ENCODE measurements at regions not wholly inside any gene's neighbourhood (a gene's known extent, or its start where the extent isn't known, plus 50 kb on each side); places are given as distances from the start of the nearest gene placed in this dataset.

- intact Hi-C loops (cut with micrococcal nuclease; ENCODE audit: unreplicated experiment), result no loop called here
- Mint-ChIP-seq H3K27me3 (ENCODE audit: insufficient read depth, unreplicated experiment) (peaks cover 10% of the 10 kb centered on the region), H3K4me3 (ENCODE audit: unreplicated experiment) (no peak overlapping the region), H3K9me3 (ENCODE audit: unreplicated experiment) (no peaks in the 10 kb centered on the region), H3K27ac (ENCODE audit: unreplicated experiment) (no peak overlapping the region), H3K4me1 (ENCODE audit: low read depth, unreplicated experiment) (peaks cover 7% of the 10 kb centered on the region), H3K36me3 (ENCODE audit: insufficient read depth, unreplicated experiment) (no peaks in the 10 kb centered on the region)
- no peaks in the 10 kb centered on the region for H3K9me3 ChIP-seq
- TF ChIP-seq CTCF (IDR thresholded peaks at IDR 0.05; ENCODE audit: insufficient read depth in 1 of 2, low read depth in 1 of 2, low read length in 1 of 2, severe bottlenecking in 1 of 2, unreplicated experiment in 1 of 2), result no peak
- CTCF ChIA-PET, result no interaction called here
- no peaks in the 10 kb centered on the region for H3K4me1 ChIP-seq
- H3K36me3 ChIP-seq (ENCODE audit: control insufficient read depth, insufficient read depth, low read length), result no peaks in the 10 kb centered on the region
- POLR2A ChIA-PET, result no interaction called here
- no peak overlapping the region for H3K4me3 ChIP-seq (ENCODE audit: low read depth, low read length)
- no peak for DNase-seq
- BruUV-seq (replicated peaks), result no TSS peak
- no peaks in the 10 kb centered on the region for H3K27me3 ChIP-seq (replicated peaks; ENCODE audit: control insufficient read depth, insufficient read depth, low read length)
These were observed 428.9 kb upstream of the THRB start for GRCh38 chr3:24923570-24923969.

GRCh38 chr3:24929521-24929920, 434.9 kb upstream of the THRB start:
- Histone ChIP-seq H3K36me3 (ENCODE audit: control insufficient read depth, insufficient read depth, low read length) (no peaks in the 10 kb centered on the region), H3K9me3 (no peaks in the 10 kb centered on the region), H3K4me1 (no peaks in the 10 kb centered on the region), H3K4me3 (ENCODE audit: low read depth, low read length) (no peak overlapping the region), H3K27me3 (replicated peaks; ENCODE audit: control insufficient read depth, insufficient read depth, low read length) (no peaks in the 10 kb centered on the region)
- no TSS peak for BruUV-seq (replicated peaks)
- Mint-ChIP-seq H3K4me1 (ENCODE audit: low read depth, unreplicated experiment) (no peaks in the 10 kb centered on the region), H3K9me3 (ENCODE audit: unreplicated experiment) (no peaks in the 10 kb centered on the region), H3K27me3 (ENCODE audit: insufficient read depth, unreplicated experiment) (peaks cover 10% of the 10 kb centered on the region), H3K36me3 (ENCODE audit: insufficient read depth, unreplicated experiment) (no peaks in the 10 kb centered on the region), H3K4me3 (ENCODE audit: unreplicated experiment) (no peak overlapping the region), H3K27ac (ENCODE audit: unreplicated experiment) (no peak overlapping the region)
- ChIA-PET POLR2A (interaction anchor here (0.6 kb wide), 1 partner anchor 70 kb away, joined by 5 read pairs; no protein-coding TSS in a partner anchor), CTCF (no interaction called here)
- no peak for DNase-seq
- no peak for TF ChIP-seq CTCF (IDR thresholded peaks at IDR 0.05; ENCODE audit: insufficient read depth in 1 of 2, low read depth in 1 of 2, low read length in 1 of 2, severe bottlenecking in 1 of 2, unreplicated experiment in 1 of 2)
- intact Hi-C loops (cut with micrococcal nuclease; ENCODE audit: unreplicated experiment), result no loop called here

- Mint-ChIP-seq H3K27ac (ENCODE audit: unreplicated experiment) (no peak overlapping the region), H3K27me3 (ENCODE audit: insufficient read depth, unreplicated experiment) (peaks cover 11% of the 10 kb centered on the region), H3K4me1 (ENCODE audit: low read depth, unreplicated experiment) (no peaks in the 10 kb centered on the region), H3K4me3 (ENCODE audit: unreplicated experiment) (no peak overlapping the region), H3K9me3 (ENCODE audit: unreplicated experiment) (no peaks in the 10 kb centered on the region), H3K36me3 (ENCODE audit: insufficient read depth, unreplicated experiment) (no peaks in the 10 kb centered on the region)
- Histone ChIP-seq H3K36me3 (ENCODE audit: control insufficient read depth, insufficient read depth, low read length) (no peaks in the 10 kb centered on the region), H3K27me3 (replicated peaks; ENCODE audit: control insufficient read depth, insufficient read depth, low read length) (no peaks in the 10 kb centered on the region), H3K9me3 (no peaks in the 10 kb centered on the region), H3K4me3 (ENCODE audit: low read depth, low read length) (no peak overlapping the region), H3K4me1 (no peaks in the 10 kb centered on the region)
- no peak for TF ChIP-seq CTCF (IDR thresholded peaks at IDR 0.05; ENCODE audit: insufficient read depth in 1 of 2, low read depth in 1 of 2, low read length in 1 of 2, severe bottlenecking in 1 of 2, unreplicated experiment in 1 of 2)
- intact Hi-C loops (cut with micrococcal nuclease; ENCODE audit: unreplicated experiment), result no loop called here
- POLR2A ChIA-PET, result no interaction called here
- BruUV-seq (replicated peaks), result no TSS peak
- CTCF ChIA-PET, result no interaction called here
- DNase-seq, result no peak
These were observed 438.8 kb upstream of the THRB start for GRCh38 chr3:24933401-24933800.

All from Caco-2 (cell line).